ENCODE measurements at regions not wholly inside any gene's neighbourhood (a gene's known extent, or its start where the extent isn't known, plus 50 kb on each side); places are given as distances from the start of the nearest gene placed in this dataset.
"Not testable (repeated sequence)": the region's sequence is repeated elsewhere in the genome, so short reads cannot be mapped to it uniquely, and the experiment has no call there.

DNA sequence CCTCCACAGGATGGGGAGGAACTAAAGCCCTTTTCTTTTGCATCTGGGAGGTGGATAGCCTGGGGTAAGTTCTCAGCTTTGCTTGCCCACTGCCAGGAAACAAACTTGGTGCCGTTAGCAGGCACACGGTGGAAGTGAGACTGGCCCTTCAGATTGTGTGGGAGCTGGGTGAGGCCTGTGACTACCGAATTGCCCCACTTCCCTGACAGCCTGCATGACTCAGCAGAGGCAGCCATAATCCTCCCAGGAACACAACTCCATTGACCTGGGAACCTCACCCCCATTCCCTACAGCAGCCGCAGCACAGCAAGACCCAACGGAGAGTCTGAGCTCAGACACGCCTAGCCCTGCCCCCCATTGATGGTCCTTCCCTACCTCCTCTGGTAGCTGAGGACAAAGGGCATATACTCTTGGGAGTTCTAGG, 282.6 kb downstream of the KLF13 start:
- H3K36me3 ChIP-seq (replicated peaks; ENCODE audit: insufficient read depth, low read depth): no peaks in the 10 kb centered on the region
- no peaks in the 10 kb centered on the region for H4K20me1 ChIP-seq (ENCODE audit: insufficient read depth, poor library complexity, severe bottlenecking)
- no peak overlapping the region for H3K4me2 ChIP-seq
- H3K27ac ChIP-seq: no peak overlapping the region
- H3K9me3 ChIP-seq (ENCODE audit: low read depth): no peaks in the 10 kb centered on the region
- H3K79me2 ChIP-seq: no peaks in the 10 kb centered on the region
- no peaks in the 10 kb centered on the region for H3K9me2 ChIP-seq (replicated peaks; ENCODE audit: insufficient read depth)
- no peak overlapping the region for H2AFZ ChIP-seq
- no peaks in the 10 kb centered on the region for H3K27me3 ChIP-seq
- no peak overlapping the region for H3K4me3 ChIP-seq
- peaks cover 16% of the 10 kb centered on the region for H3K4me1 ChIP-seq (ENCODE audit: insufficient read depth)
- WGBS (ENCODE audit: low lambda C conversion rate, missing lambda C conversion rate): 70% methylated on average over 6 of the region's 6 CpGs
- DNase-seq (ENCODE audit: low spot score): no peak
- TF ChIP-seq EZH2 (IDR thresholded peaks at IDR 0.05; ENCODE audit: borderline replicate concordance): no peak

DNA sequence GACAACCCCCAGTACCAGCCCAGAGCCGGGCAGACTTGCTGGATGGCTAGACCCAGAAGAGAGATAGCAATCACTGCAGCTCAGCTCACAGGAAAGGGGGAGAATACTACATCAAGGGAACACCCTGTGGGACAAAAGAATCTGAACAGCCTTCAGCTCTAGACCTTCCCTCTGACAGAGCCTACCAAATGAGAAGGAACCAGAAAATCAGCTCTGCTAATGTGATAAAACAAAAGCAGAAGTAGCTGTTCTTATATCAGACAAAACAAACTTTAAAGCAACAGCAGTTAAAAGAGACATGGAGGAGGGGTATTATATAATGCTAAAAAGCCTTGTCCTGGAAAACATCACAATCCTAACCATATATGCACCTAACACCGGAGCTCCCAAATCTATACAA, 283.3 kb downstream of the KLF13 start:
- Histone ChIP-seq H3K79me2 (no peaks in the 10 kb centered on the region), H3K27ac (no peak overlapping the region), H3K27me3 (no peaks in the 10 kb centered on the region), H3K4me3 (no peak overlapping the region), H4K20me1 (ENCODE audit: insufficient read depth, poor library complexity, severe bottlenecking) (no peaks in the 10 kb centered on the region), H3K4me1 (ENCODE audit: insufficient read depth) (peaks cover 16% of the 10 kb centered on the region), H3K9me2 (replicated peaks; ENCODE audit: insufficient read depth) (no peaks in the 10 kb centered on the region), H3K9me3 (ENCODE audit: low read depth) (no peaks in the 10 kb centered on the region), H3K36me3 (replicated peaks; ENCODE audit: insufficient read depth, low read depth) (no peaks in the 10 kb centered on the region), H2AFZ (no peak overlapping the region), H3K4me2 (no peak overlapping the region)
- no peak for DNase-seq (ENCODE audit: low spot score)
- TF ChIP-seq, protein P1, sequence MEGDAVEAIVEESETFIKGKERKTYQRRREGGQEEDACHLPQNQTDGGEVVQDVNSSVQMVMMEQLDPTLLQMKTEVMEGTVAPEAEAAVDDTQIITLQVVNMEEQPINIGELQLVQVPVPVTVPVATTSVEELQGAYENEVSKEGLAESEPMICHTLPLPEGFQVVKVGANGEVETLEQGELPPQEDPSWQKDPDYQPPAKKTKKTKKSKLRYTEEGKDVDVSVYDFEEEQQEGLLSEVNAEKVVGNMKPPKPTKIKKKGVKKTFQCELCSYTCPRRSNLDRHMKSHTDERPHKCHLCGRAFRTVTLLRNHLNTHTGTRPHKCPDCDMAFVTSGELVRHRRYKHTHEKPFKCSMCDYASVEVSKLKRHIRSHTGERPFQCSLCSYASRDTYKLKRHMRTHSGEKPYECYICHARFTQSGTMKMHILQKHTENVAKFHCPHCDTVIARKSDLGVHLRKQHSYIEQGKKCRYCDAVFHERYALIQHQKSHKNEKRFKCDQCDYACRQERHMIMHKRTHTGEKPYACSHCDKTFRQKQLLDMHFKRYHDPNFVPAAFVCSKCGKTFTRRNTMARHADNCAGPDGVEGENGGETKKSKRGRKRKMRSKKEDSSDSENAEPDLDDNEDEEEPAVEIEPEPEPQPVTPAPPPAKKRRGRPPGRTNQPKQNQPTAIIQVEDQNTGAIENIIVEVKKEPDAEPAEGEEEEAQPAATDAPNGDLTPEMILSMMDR (IDR thresholded peaks at IDR 0.05; ENCODE audit: poor library complexity): no peak
- TF ChIP-seq EZH2 (IDR thresholded peaks at IDR 0.05; ENCODE audit: borderline replicate concordance): no peak
- TF ChIP-seq EZH2phosphoT487 (IDR thresholded peaks at IDR 0.05; ENCODE audit: low read depth, severe bottlenecking, unreplicated experiment): no peak
- 98% methylated on average over 2 of the region's 2 CpGs for WGBS (ENCODE audit: low lambda C conversion rate, missing lambda C conversion rate)

DNA sequence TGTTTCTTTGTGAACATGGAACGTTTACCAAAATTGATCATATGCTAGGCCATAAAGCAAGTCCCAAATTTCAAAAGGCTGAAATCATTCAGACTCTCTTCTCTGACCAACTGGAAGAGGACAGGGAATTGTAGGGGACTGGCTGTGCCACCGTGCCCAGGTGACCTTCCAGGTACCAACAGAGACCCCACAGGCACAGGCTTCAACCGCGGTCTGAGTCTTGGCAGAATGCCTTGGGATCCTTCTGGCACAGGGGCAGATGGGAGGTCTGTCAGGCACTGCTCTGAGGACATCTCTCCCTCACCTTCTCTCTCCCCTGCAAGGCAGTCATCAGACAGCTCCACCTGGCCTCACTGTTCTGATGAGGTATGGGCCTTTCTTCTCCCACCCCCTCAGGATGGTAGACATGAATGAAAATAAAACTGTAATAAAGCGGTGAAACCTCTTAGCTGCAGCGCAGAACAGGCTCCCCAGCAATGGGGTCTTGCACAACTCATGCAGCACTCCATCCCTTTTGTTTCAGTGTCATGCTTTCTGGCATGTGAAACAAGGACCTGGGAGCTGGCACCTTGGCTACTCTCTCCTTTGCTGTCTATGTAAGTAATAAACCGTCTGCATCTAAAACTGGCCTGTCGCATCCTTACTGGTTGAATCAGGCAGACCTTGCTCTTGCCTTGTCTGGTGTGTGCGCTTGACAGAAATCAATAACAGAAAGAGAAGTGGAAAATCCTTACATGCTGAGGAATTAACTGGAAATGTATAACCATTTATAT, 289.2 kb downstream of the KLF13 start:
- Histone ChIP-seq H3K9me3 (ENCODE audit: low read depth) (no peaks in the 10 kb centered on the region), H4K20me1 (ENCODE audit: insufficient read depth, poor library complexity, severe bottlenecking) (no peaks in the 10 kb centered on the region), H2AFZ (no peak overlapping the region), H3K4me2 (no peak overlapping the region), H3K36me3 (replicated peaks; ENCODE audit: insufficient read depth, low read depth) (no peaks in the 10 kb centered on the region), H3K79me2 (no peaks in the 10 kb centered on the region), H3K27ac (no peak overlapping the region), H3K4me3 (no peak overlapping the region), H3K27me3 (no peaks in the 10 kb centered on the region), H3K9me2 (replicated peaks; ENCODE audit: insufficient read depth) (no peaks in the 10 kb centered on the region), H3K4me1 (ENCODE audit: insufficient read depth) (no peaks in the 10 kb centered on the region)
- TF ChIP-seq EZH2 (IDR thresholded peaks at IDR 0.05; ENCODE audit: borderline replicate concordance): no peak
- TF ChIP-seq, protein P1 (IDR thresholded peaks at IDR 0.05; ENCODE audit: poor library complexity): no peak
- 88% methylated on average over 9 of the region's 9 CpGs for WGBS (ENCODE audit: low lambda C conversion rate, missing lambda C conversion rate)
- DNase-seq (ENCODE audit: low spot score): no peak

DNA sequence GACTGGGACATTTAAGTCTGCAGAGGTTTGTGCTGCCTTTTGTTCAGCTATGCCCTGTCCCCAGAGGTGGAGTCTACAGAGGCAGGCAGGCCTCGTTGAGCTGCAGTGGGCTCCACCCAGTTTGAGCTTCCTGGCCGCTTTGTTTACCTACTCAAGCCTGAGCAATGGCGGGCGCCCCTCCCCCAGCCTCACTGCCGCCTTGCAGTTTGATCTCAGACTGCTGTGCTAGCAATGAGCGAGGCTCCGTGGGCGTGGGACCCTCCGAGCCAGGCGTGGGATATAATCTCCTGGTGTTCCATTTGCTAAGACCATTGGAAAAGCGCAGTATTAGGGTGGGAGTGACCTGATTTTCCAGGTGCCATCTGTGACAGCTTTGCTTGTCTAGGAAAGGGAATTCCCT, 296.7 kb downstream of the KLF13 start:
- H3K27ac ChIP-seq; H3K79me2 ChIP-seq; DNase-seq (ENCODE audit: low spot score); H3K27me3 ChIP-seq; H3K4me3 ChIP-seq; H3K4me1 ChIP-seq (ENCODE audit: insufficient read depth); H2AFZ ChIP-seq; H3K36me3 ChIP-seq (replicated peaks; ENCODE audit: insufficient read depth, low read depth); H3K9me2 ChIP-seq (replicated peaks; ENCODE audit: insufficient read depth); H4K20me1 ChIP-seq (ENCODE audit: insufficient read depth, poor library complexity, severe bottlenecking); H3K9me3 ChIP-seq (ENCODE audit: low read depth); H3K4me2 ChIP-seq: not testable (repeated sequence)
- 88% methylated on average over 11 of the region's 11 CpGs for WGBS (ENCODE audit: low lambda C conversion rate, missing lambda C conversion rate)

DNA sequence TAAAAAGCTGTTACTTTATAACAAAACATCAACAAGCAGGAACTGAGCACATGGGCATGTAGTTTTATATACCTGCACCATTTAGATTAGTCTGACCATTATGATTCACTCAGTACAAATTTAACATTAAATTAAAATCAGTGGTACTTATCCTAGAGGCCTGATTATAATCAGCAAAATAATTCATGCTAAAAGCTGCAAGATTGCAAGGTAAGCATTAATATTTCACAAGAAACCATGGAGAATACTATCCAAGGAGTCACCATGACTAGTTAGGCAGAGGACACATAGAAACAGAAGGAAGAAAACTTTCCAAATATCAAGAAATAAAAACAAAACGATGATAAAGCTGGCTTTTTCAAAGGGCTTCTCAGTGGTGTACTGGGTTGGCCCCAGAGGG, 297.5 kb downstream of the KLF13 start:
- not testable (repeated sequence) for H2AFZ ChIP-seq; H3K4me3 ChIP-seq; DNase-seq (ENCODE audit: low spot score); H3K27me3 ChIP-seq; H3K9me2 ChIP-seq (replicated peaks; ENCODE audit: insufficient read depth); H3K9me3 ChIP-seq (ENCODE audit: low read depth); H4K20me1 ChIP-seq (ENCODE audit: insufficient read depth, poor library complexity, severe bottlenecking); H3K4me1 ChIP-seq (ENCODE audit: insufficient read depth); H3K4me2 ChIP-seq; H3K79me2 ChIP-seq; H3K27ac ChIP-seq; H3K36me3 ChIP-seq (replicated peaks; ENCODE audit: insufficient read depth, low read depth)
- WGBS (ENCODE audit: low lambda C conversion rate, missing lambda C conversion rate): 67% methylated on average over 1 of the region's 1 CpG

DNA sequence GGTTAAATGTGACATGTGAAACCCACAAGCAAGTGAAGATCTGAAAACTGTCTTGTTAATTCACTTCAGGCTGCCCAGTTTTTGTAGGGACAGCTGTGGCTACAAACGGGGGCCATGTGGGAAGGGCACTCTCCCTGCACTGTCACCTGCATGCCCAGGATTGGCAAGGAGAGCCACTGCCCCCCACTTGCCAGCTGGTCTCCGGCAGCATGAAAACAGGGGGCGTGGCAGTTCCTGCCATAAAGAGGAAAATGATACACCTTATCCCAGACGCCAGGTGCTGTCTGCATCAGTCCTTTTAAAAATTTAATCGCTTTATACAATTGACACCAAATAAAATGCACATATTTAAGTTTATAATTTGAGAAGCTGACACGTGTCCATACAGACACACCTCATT, 309.1 kb downstream of the KLF13 start:
- H2AFZ ChIP-seq; H3K4me3 ChIP-seq; H3K4me1 ChIP-seq (ENCODE audit: insufficient read depth); H3K79me2 ChIP-seq; H3K9me2 ChIP-seq (replicated peaks; ENCODE audit: insufficient read depth); H3K27me3 ChIP-seq; H3K4me2 ChIP-seq; H4K20me1 ChIP-seq (ENCODE audit: insufficient read depth, poor library complexity, severe bottlenecking); H3K27ac ChIP-seq; DNase-seq (ENCODE audit: low spot score); H3K36me3 ChIP-seq (replicated peaks; ENCODE audit: insufficient read depth, low read depth); H3K9me3 ChIP-seq (ENCODE audit: low read depth): not testable (repeated sequence)
- WGBS (ENCODE audit: low lambda C conversion rate, missing lambda C conversion rate): 60% methylated on average over 6 of the region's 6 CpGs

DNA sequence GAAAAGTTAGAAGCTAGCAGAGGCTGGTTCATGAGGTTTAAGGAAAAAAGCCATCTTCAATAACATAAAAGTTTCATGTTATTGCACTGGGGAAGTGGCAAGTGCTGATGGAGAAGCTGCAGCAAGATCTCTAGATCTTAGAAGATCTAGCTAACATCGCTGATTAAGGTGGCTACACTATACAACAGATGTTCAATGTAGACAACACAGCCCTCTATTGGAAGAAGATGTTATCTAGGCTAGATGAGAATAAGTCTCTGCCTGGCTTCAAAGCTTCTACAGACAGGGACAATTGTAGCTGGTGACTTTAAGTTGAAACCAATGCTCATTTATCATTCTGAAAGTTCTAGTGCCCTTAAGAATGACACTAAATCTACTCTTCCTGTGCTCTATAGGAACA, 310.3 kb downstream of the KLF13 start:
- H3K27me3 ChIP-seq; H3K36me3 ChIP-seq (replicated peaks; ENCODE audit: insufficient read depth, low read depth); H3K79me2 ChIP-seq; H2AFZ ChIP-seq; H3K9me2 ChIP-seq (replicated peaks; ENCODE audit: insufficient read depth); H4K20me1 ChIP-seq (ENCODE audit: insufficient read depth, poor library complexity, severe bottlenecking); H3K9me3 ChIP-seq (ENCODE audit: low read depth); DNase-seq (ENCODE audit: low spot score); H3K27ac ChIP-seq; H3K4me3 ChIP-seq; H3K4me2 ChIP-seq; H3K4me1 ChIP-seq (ENCODE audit: insufficient read depth): not testable (repeated sequence)
- 87% methylated on average over 1 of the region's 1 CpG for WGBS (ENCODE audit: low lambda C conversion rate, missing lambda C conversion rate)

Data from hepatocyte (in vitro differentiated cells).